ENCODE measurements at regions not wholly inside any gene's neighbourhood (a gene's known extent, or its start where the extent isn't known, plus 50 kb on each side); places are given as distances from the start of the nearest gene placed in this dataset.

DNA sequence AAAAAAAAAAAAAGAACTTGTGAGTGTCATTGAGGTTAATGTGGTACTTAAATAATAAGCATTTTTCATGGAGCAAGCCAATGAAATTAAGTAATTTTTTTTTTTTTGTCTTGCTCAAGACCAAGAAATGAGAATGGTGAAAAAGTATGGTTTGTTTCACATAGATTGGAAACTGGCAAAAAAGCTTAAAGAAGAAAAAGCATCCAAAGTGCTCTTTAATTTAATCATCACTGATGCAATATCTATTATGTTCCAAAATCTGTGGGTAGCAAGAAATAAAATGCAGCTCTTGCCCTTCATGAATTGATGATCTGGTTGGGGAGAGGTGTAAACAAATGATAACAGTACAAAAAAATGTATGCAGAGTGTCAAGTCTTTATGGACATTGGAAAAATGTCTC lies 980.6 kb downstream of the REEP3 start:
- Mint-ChIP-seq H3K4me3 (no peak overlapping the region), H3K9me3 (peaks cover 5 to 37% (median 16%) of the 10 kb centered on the region in 6 donors), H3K27me3 (ENCODE audit: low read depth in 3 of 3) (no peaks in the 10 kb centered on the region), H3K4me1 (no peaks in the 10 kb centered on the region), H3K27ac (no peak overlapping the region), H3K36me3 (no peaks in the 10 kb centered on the region)
- no peak for DNase-seq

DNA sequence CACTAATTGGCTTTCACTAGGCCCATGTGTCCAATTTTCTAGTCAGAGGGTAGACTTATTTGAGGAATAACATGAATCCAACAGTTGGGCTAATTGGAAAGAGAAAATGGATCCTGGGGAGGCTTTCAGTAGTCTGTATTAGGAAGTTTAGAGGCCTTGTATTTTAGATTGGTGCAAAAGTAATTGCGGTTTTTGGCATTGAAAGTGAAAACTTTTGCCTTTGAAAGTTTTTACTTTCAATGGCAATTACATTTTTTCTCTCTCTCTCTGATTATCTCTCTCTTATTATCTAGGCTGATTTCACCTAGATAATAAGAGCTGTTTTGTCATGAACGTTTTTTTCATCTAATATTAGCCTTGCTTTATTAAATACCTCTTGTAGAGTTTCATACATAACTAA lies 981.7 kb downstream of the REEP3 start:
- Mint-ChIP-seq H3K9me3 (peaks cover 5 to 33% (median 12%) of the 10 kb centered on the region in 6 donors), H3K27ac (no peak overlapping the region), H3K4me1 (no peaks in the 10 kb centered on the region), H3K27me3 (ENCODE audit: low read depth in 3 of 3) (no peaks in the 10 kb centered on the region), H3K4me3 (no peak overlapping the region), H3K36me3 (no peaks in the 10 kb centered on the region)
- DNase-seq, result no peak

DNA sequence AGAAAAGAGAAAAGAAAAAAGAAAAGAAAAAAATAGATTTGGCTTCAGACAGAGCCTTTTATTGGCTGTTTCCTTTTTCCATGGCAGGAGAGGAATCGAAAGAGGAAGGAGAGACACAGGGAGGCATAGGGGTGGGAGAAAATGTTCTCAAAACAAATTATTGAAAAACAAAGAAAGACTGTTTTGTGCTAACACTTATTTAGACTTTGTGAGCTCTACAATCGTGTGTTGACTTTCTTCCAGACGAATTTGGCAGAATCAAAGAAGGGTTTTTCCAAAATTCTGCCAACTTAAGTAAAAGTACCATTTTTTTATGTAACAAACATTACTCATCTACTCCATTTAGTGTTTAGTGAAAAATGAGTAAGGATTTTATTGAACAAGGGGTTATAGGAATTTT lies 982.2 kb downstream of the REEP3 start:
- no peak for DNase-seq
- H3K9me3 Mint-ChIP-seq, result peaks cover 5 to 31% (median 11%) of the 10 kb centered on the region in 6 donors
- H3K27ac Mint-ChIP-seq, result no peak overlapping the region
- H3K4me1 Mint-ChIP-seq, result no peaks in the 10 kb centered on the region
- H3K27me3 Mint-ChIP-seq (ENCODE audit: low read depth in 3 of 3), result no peaks in the 10 kb centered on the region
- no peak overlapping the region for H3K4me3 Mint-ChIP-seq
- no peaks in the 10 kb centered on the region for H3K36me3 Mint-ChIP-seq

DNA sequence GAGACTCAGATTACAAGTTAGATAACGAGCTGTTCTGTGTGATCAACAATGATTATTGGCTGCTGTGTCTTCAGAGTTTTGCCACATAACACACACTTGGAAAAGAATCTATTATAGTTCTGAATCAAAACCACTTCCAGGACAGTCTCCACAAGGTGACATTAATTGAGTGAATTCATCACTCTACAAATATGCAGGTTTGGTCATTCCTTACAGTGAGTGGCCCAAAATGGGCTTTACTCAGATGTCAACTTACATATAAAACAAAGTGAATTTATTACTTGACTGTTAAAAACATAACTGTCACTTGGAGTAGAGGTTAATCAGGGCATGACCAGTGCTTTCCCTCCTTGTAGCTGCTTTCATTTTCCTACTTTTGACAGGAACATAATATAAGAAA lies 984.3 kb downstream of the REEP3 start:
- Mint-ChIP-seq H3K36me3 (no peaks in the 10 kb centered on the region), H3K27ac (no peak overlapping the region), H3K4me1 (no peaks in the 10 kb centered on the region), H3K4me3 (no peak overlapping the region), H3K27me3 (ENCODE audit: low read depth in 3 of 3) (no peaks in the 10 kb centered on the region), H3K9me3 (peaks cover 3 to 26% (median 7%) of the 10 kb centered on the region in 6 donors)
- DNase-seq, result no peak

DNA sequence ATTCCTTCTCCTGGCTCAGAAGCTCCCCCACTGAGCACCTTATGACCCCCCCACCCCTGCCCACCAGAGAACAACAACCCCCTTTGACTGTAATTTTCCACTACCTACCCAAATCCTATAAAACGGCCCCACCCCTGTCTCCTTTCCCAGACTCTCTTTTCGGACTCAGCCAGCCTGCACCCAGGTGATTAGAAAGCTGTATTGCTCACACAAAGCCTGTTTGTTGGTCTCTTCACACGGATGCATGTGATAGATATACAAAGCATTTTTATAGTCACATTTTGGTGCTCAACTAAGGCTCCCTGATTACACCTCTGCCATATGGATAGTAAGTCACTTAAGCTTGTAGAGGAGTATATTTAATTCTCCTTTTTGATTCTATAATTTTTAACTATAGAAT lies 985.8 kb downstream of the REEP3 start:
- Mint-ChIP-seq H3K4me3 (no peak overlapping the region), H3K27ac (no peak overlapping the region), H3K9me3 (peaks cover 6 to 19% (median 10%) of the 10 kb centered on the region in 6 donors), H3K27me3 (ENCODE audit: low read depth in 3 of 3) (peaks cover 0 to 2% (median 0%) of the 10 kb centered on the region in 3 donors), H3K36me3 (no peaks in the 10 kb centered on the region), H3K4me1 (no peaks in the 10 kb centered on the region)
- DNase-seq, result no peak

DNA sequence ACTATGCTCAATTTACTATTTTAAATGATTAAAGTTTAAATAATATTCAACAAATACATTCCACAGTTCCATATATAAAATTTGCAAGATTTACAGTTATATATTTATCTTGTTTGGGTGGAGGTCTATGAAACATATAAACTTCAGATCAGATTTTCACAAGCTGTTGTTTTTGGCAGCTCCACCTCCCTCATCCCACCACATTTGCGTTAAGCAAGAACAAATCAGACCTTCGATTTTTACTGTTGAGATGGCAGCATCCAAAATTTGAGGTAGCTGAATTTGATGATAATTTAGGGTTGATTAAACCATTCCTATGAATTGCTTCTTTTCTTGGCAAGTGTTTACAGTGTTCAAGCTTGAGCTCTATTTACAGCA lies 986.4 kb downstream of the REEP3 start:
- Mint-ChIP-seq H3K4me1 (no peaks in the 10 kb centered on the region), H3K4me3 (no peak overlapping the region), H3K36me3 (no peaks in the 10 kb centered on the region), H3K9me3 (peaks cover 6 to 19% (median 8%) of the 10 kb centered on the region in 6 donors), H3K27ac (no peak overlapping the region), H3K27me3 (ENCODE audit: low read depth in 3 of 3) (peaks cover 0 to 2% (median 0%) of the 10 kb centered on the region in 3 donors)
- DNase-seq, result no peak

DNA sequence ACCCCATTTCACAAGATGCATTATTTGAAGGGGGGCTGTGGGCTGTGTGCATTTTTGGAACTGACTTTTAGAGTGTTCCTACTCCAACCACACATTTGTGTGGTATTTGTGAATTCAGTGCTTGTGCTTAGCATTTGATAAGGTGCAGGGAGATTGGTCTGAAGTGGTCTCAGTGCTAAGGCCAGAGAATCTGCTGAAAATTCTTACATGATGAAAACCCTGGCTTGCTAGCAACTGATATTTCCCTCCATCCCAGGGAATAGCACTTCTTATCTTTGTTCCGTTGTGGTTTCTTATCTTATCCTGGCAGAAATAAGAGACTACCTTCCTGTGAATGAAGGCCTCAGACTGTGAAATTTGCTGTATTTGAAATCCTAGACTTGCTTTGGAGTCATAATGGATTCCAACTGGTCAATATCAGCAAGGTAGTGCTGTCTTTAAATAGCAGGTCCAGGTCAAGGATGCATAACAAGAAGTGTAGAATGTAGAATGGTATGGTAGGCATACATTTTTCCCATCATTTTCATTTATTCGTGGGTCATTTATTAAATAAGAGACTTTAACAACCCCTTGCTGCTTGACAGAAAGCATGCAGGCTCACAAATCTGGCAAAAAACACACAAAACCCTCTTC lies 986.9 kb downstream of the REEP3 start:
- H3K4me1 Mint-ChIP-seq, result no peaks in the 10 kb centered on the region
- no peak overlapping the region for H3K4me3 Mint-ChIP-seq
- peaks cover 0 to 2% (median 0%) of the 10 kb centered on the region in 3 donors for H3K27me3 Mint-ChIP-seq (ENCODE audit: low read depth in 3 of 3)
- H3K36me3 Mint-ChIP-seq, result no peaks in the 10 kb centered on the region
- H3K9me3 Mint-ChIP-seq, result peaks cover 4 to 15% (median 8%) of the 10 kb centered on the region in 6 donors
- H3K27ac Mint-ChIP-seq, result no peak overlapping the region
- no peak for DNase-seq

DNA sequence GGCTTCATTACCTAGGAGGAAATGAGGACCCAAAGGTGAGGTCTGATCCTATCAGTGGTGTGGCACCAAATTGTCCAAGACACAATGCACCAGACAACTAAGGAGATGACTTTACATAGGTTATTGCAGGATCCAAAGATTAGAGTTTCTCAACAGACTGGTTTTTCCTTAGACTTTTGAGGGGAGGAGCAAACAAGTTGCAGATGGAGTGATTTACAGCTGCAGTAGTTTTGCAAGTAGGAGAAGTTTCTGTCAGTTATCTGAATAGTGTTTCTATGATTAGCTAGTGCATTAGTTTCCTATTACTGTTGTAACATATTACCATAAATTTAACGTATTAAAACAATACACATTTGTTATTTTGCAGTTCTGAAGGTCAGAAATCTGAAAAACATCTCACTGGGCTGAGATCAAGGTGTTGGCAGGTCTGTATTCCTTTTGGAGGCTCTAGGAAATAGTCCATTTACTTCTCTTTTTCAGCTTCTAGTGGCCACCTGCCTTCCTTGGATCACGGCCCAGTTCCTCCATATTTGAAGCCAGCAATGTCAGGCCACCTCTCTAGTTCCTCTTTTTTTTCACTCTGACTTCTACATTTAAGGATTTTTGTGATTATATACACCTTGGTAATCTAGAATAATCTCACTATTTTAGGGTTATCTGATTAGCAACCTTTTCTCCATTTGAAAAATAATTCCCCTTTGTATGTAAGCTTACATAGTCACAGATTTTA lies 994.9 kb downstream of the REEP3 start:
- Mint-ChIP-seq H3K27me3 (ENCODE audit: low read depth in 3 of 3) (peaks cover 0 to under 1% (median 0%) of the 10 kb centered on the region in 3 donors), H3K4me3 (no peak overlapping the region), H3K27ac (no peak overlapping the region), H3K9me3 (peaks cover under 1 to 42% (median 17%) of the 10 kb centered on the region in 6 donors), H3K4me1 (no peaks in the 10 kb centered on the region), H3K36me3 (peaks cover 0 to 3% (median 0%) of the 10 kb centered on the region in 3 donors)
- DNase-seq, result no peak

DNA sequence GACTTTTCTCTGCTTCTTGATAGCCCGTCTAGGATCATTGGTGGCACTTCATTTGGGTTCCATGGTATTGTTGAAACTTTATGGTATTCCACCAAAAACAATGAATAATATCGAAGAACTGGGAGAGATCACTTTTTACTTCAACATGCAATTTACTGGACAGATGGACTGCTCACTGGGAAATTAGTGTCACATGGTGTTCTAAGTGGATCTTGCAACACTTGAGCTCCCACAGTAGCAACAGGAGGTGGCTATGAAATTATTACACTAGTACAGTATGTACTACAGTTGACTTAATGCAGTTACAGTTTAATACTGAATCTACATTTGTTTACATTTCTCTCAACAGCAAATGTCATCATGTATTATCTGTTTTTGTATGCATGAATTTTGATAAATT lies 997.3 kb downstream of the REEP3 start:
- DNase-seq, result no peak
- H3K9me3 Mint-ChIP-seq, result peaks cover 0 to 38% (median 14%) of the 10 kb centered on the region in 6 donors
- H3K27me3 Mint-ChIP-seq (ENCODE audit: low read depth in 3 of 3), result no peaks in the 10 kb centered on the region
- H3K4me3 Mint-ChIP-seq, result no peak overlapping the region
- H3K27ac Mint-ChIP-seq, result no peak overlapping the region
- H3K36me3 Mint-ChIP-seq, result peaks cover 0 to 3% (median 0%) of the 10 kb centered on the region in 3 donors
- H3K4me1 Mint-ChIP-seq, result no peaks in the 10 kb centered on the region

DNA sequence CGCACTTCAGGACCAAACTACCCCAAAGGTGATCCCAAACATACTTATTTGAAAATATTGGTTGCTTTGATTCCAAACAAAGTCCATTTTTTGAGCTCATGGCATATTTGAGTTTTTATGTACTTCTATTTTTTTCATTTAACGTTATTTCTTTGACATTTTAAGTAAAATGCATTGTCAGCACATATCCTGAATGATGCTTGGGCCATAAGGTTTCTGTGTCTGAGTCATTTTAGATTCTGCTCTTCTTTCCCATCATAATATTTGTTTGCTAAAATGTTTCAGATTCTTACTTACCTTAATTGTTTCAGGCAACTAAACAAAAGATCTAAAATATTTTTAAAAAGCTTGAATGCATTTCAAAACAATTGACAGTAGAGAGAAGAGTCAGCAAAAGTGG lies 998.2 kb downstream of the REEP3 start:
- no peaks in the 10 kb centered on the region for H3K27me3 Mint-ChIP-seq (ENCODE audit: low read depth in 3 of 3)
- H3K4me3 Mint-ChIP-seq, result no peak overlapping the region
- DNase-seq, result no peak
- no peaks in the 10 kb centered on the region for H3K4me1 Mint-ChIP-seq
- peaks cover 0 to 3% (median 0%) of the 10 kb centered on the region in 3 donors for H3K36me3 Mint-ChIP-seq
- peaks cover 0 to 38% (median 13%) of the 10 kb centered on the region in 6 donors for H3K9me3 Mint-ChIP-seq
- H3K27ac Mint-ChIP-seq, result no peak overlapping the region

DNA sequence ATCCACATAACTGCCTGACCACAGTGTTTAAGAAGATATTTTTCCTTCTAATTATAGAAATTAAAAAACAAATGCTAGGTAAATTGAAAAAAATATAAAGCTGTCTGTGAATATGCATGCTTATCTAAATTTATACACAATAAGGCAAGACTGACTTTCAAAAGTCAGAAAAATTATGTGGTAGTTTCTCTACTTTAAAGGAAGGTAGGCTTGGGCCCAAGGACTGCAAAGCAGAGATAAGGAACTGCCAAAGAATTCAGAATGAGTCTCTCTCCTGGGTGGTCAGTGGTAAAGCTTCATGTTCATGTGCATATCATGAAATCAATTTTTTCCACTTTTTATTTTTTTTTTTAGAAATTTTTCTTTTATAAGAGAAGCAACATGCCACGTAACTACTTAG lies 998.6 kb downstream of the REEP3 start:
- no peaks in the 10 kb centered on the region for H3K27me3 Mint-ChIP-seq (ENCODE audit: low read depth in 3 of 3)
- no peak overlapping the region for H3K27ac Mint-ChIP-seq
- no peak overlapping the region for H3K4me3 Mint-ChIP-seq
- DNase-seq, result no peak
- no peaks in the 10 kb centered on the region for H3K4me1 Mint-ChIP-seq
- H3K36me3 Mint-ChIP-seq, result peaks cover 0 to 3% (median 0%) of the 10 kb centered on the region in 3 donors
- H3K9me3 Mint-ChIP-seq, result peaks cover 0 to 38% (median 13%) of the 10 kb centered on the region in 6 donors

DNA sequence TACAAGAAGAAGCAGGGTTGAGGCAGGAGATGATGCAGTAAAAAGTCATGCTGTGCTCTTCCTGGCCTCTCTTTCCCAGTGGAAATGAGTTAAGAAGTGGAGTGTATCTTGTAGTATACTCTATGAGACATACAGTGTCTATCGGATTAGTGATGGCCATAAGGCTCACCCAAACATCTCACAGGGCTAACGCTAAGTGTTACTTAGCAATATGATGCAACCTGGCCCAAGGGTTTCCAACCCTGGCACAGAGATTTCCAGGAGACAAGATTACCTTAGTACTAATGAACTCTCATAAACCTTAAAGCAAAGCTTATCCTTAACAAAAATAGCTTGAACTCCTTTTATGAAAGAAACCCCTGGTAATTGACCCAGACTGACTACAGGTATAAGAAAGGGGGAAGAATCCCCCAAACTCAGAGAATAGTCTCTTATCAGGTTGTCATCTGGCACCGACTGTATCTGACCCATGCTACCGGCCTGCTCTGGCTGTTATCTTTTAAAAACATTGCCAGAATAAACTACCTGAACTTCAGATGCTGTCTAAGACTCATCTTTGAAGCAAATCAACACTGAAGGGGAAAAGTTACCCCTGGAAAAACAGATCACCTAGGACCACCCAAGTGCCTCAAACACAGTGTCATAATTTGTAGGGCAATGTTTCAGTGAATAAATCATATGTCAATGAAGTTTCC lies 1002.0 kb downstream of the REEP3 start:
- Mint-ChIP-seq H3K4me3 (no peak overlapping the region), H3K4me1 (no peaks in the 10 kb centered on the region), H3K27me3 (ENCODE audit: low read depth in 3 of 3) (peaks cover 0 to 2% (median 0%) of the 10 kb centered on the region in 3 donors), H3K9me3 (peaks cover 0 to 23% (median 13%) of the 10 kb centered on the region in 6 donors), H3K27ac (no peak overlapping the region), H3K36me3 (peaks cover 0 to 3% (median 0%) of the 10 kb centered on the region in 3 donors)
- DNase-seq, result no peak

DNA sequence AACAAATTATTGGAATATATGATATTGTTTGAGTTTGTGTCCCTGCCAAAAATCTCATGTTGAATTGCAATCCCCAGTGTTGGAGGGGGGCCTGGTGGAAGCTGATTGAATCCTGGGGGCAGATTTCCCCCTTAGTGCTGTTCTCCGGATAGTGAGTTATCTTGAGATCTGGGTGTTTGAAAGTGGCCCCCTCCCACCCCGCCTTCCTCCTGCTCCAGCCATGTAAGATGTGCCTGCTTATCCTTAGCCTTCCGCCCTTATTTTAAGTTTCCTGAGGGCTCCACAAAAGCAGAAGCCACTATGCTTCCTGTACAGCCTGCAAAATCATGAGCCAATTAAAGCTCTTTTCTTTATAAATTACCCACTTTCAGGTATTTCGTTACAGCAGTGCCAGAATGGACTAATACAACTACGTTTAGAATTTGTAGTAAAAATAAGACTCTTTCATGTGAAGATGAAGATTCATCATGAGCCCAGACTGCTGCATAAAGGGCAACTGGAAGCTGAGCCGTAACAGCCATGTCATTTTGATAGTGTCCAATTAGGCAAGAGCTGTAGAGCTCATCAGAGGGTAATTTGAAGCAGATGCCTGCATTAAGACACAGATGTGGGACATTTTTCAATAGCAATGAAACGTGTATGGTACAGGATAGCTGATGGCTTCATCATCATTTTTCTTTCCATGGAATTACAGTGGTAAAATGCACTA lies 1007.2 kb downstream of the REEP3 start:
- Mint-ChIP-seq H3K4me3 (no peak overlapping the region), H3K27me3 (ENCODE audit: low read depth in 3 of 3) (peaks cover 0 to 3% (median 1%) of the 10 kb centered on the region in 3 donors), H3K9me3 (peaks cover 8 to 38% (median 20%) of the 10 kb centered on the region in 6 donors), H3K27ac (no peak overlapping the region), H3K36me3 (peaks cover 0 to 4% (median 0%) of the 10 kb centered on the region in 3 donors), H3K4me1 (no peaks in the 10 kb centered on the region)
- DNase-seq, result no peak

DNA sequence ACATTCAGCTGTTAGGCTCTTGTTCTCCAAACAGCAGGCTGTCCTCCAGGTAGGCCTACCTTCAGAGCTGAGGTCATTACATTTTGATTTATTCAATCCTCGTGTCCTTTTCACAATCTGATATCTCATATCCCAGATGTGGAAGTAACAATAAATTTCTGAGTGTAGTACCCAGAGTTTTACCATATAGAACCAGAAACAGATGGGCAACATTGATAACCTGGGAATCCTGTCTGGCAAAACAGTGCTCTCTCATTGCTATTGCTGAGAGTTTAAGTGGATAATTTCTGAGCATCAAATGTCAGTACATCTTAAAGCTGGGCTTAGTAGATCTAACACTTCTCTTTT lies 1007.8 kb downstream of the REEP3 start:
- Mint-ChIP-seq H3K27me3 (ENCODE audit: low read depth in 3 of 3) (peaks cover 0 to 3% (median 1%) of the 10 kb centered on the region in 3 donors), H3K27ac (no peak overlapping the region), H3K4me3 (no peak overlapping the region), H3K9me3 (peaks cover 8 to 38% (median 20%) of the 10 kb centered on the region in 6 donors), H3K4me1 (no peaks in the 10 kb centered on the region), H3K36me3 (peaks cover 0 to 4% (median 0%) of the 10 kb centered on the region in 3 donors)
- no peak for DNase-seq

Data from immature natural killer cell (primary cell).